K562 (cell line): ENCODE measurements at regions not wholly inside any gene's neighbourhood (a gene's known extent, or its start where the extent isn't known, plus 50 kb on each side); places are given as distances from the start of the nearest gene placed in this dataset.

Source experiments
- ATAC-seq: fragments of 200-7000 bp; cut with Tn5 transposase; 3 replicates; pipeline ENCODE4 v1.9.1; 2020; ENCODE audit warnings: moderate library complexity
- BruUV-seq: library from RNA; stranded (reverse); fragments of 400-500 nt; replicated peaks from 2 replicates; lab custom pipeline; 2021; lab: Mats Ljungman, UMichigan
- CTCF ChIA-PET: fragments of 300-600 bp; formaldehyde crosslinking; extraction: SDS; loops from one replicate; lab custom pipeline; 2021; ENCODE audit warnings: low intra/inter-chr PET ratio; lab: Yijun Ruan, JAX
- POLR2A ChIA-PET: fragments of 300-600, 350-650 bp; sonication (Branson Sonifier 250); formaldehyde crosslinking; extraction: SDS; loops from one replicate; lab custom pipeline; 2021; ENCODE audit warnings: antibody characterized with exemption, inconsistent platforms; lab: Yijun Ruan, JAX
- DNase-seq, 4 experiments: peaks; one replicate each; pipeline versions ENCODE4 v3.0.0 to v3.0.0-alpha.2; 2011 to 2018; ENCODE audit warnings: low spot score in 3 of 4, mixed read lengths in 3 of 4; ENCODE audit errors: extremely low read depth in 1 of 4
- FAIRE-seq: peaks from 2 replicates; lab custom pipeline; 2011; peaks lifted over from hg19 to GRCh38; lab: Jason Lieb, UNC
- H2AFZ ChIP-seq: 2 replicates; pipeline ENCODE4 v1.6.0; 2011; ENCODE audit warnings: low read depth, low read length, control low read depth, inconsistent platforms
- H3K27ac ChIP-seq: fragments of 200-600 bp; 3 replicates; pipeline ENCODE4 v1.8.0; 2011; ENCODE audit warnings: low read depth, mild to moderate bottlenecking, control low read depth, inconsistent platforms, low read length, moderate library complexity, mixed read lengths; ENCODE audit errors: extremely low read depth
- H3K27me3 ChIP-seq, 2 experiments: fragments of 300-600 bp in 1 of 2; 2 replicates in 1 of 2; 3 replicates in 1 of 2; pipeline versions ENCODE4 v1.6.0 to v1.8.0; 2011; ENCODE audit warnings: inconsistent platforms in 2 of 2, low read length in 2 of 2, mild to moderate bottlenecking in 1 of 2, mixed read lengths in 1 of 2, moderate library complexity in 1 of 2; ENCODE audit not compliant: control insufficient read depth in 2 of 2, insufficient read depth in 2 of 2
- H3K36me3 ChIP-seq: fragments of 300-600 bp; 3 replicates; pipeline ENCODE4 v1.8.0; 2011; ENCODE audit warnings: mild to moderate bottlenecking, low read length, inconsistent platforms; ENCODE audit not compliant: control insufficient read depth, insufficient read depth
- H3K4me1 ChIP-seq, 2 experiments: fragments of 200-600 bp in 1 of 2; replicated peaks in 1 of 2; 2 replicates in 1 of 2; 3 replicates in 1 of 2; pipeline versions ENCODE4 v1.5.1 to v1.8.0; 2011; ENCODE audit warnings: inconsistent platforms in 2 of 2, low read length in 2 of 2, mild to moderate bottlenecking in 1 of 2, mixed read lengths in 1 of 2, moderate library complexity in 1 of 2; ENCODE audit not compliant: control insufficient read depth in 2 of 2, insufficient read depth in 2 of 2
- H3K4me2 ChIP-seq: 2 replicates; pipeline ENCODE4 v1.6.1; 2011; ENCODE audit warnings: low read length, control low read depth, inconsistent platforms, mixed read lengths; ENCODE audit not compliant: insufficient read depth
- H3K4me3 ChIP-seq: fragments of 200-600 bp; sonication (generic), shearing (Covaris generic); 2 replicates; pipeline ENCODE4 v1.5.1; 2016; ENCODE audit warnings: control low read depth, inconsistent platforms
- H3K79me2 ChIP-seq: fragments of 200-600 bp; 3 replicates; pipeline ENCODE4 v1.8.0; 2011; ENCODE audit warnings: low read length, inconsistent platforms; ENCODE audit not compliant: control insufficient read depth, insufficient read depth
- H3K9ac ChIP-seq, 2 experiments: 2 replicates each; pipeline versions ENCODE4 v1.6.0 to v1.6.1; 2011; ENCODE audit warnings: low read depth in 2 of 2, low read length in 2 of 2, control low read depth in 1 of 2, inconsistent platforms in 1 of 2, mild to moderate bottlenecking in 1 of 2, mixed read lengths in 1 of 2; ENCODE audit not compliant: insufficient read depth in 1 of 2
- H3K9me1 ChIP-seq: one replicate; pipeline ENCODE4 v1.6.0; 2011; ENCODE audit warnings: inconsistent platforms, mild to moderate bottlenecking, low read length, moderate library complexity; ENCODE audit not compliant: control insufficient read depth, insufficient read depth
- H3K9me3 ChIP-seq: replicated peaks from 2 replicates; pipeline ENCODE4 v1.5.1; 2011; ENCODE audit warnings: low read depth, low read length, inconsistent platforms; ENCODE audit not compliant: control insufficient read depth, insufficient read depth
- H4K20me1 ChIP-seq: replicated peaks from 2 replicates; pipeline ENCODE4 v1.6.1; 2011; ENCODE audit warnings: low read length, inconsistent platforms, mixed read lengths; ENCODE audit not compliant: control insufficient read depth, insufficient read depth
- ATF4 ChIP-seq: fragments of 450-650 bp; formaldehyde crosslinking; IDR thresholded peaks from 2 replicates; pipeline ENCODE4 v1.4.0; 2022; ENCODE audit warnings: mild to moderate bottlenecking, moderate library complexity
- CCAR2 ChIP-seq: fragments of 200-400 bp; formaldehyde crosslinking; IDR thresholded peaks from 2 replicates; pipeline ENCODE4 v1.6.1; 2017; ENCODE audit warnings: mild to moderate bottlenecking, low read depth, low read length
- ERF ChIP-seq: fragments of 450-650 bp; formaldehyde crosslinking; IDR thresholded peaks from 2 replicates; pipeline ENCODE4 v1.4.0; 2020; ENCODE audit warnings: mild to moderate bottlenecking, mixed read lengths
- KDM1A ChIP-seq, 2 experiments: fragments of 450-650 bp; IDR thresholded peaks; 2 replicates each; pipeline ENCODE4 v1.6.1; 2016; ENCODE audit warnings: mild to moderate bottlenecking in 2 of 2
- L3MBTL2 ChIP-seq: fragments of 450-650 bp; IDR thresholded peaks from 2 replicates; pipeline ENCODE4 v1.6.1; 2016; ENCODE audit warnings: mild to moderate bottlenecking, moderate library complexity
- MCM7 ChIP-seq, 2 experiments: fragments of 450-650 bp; IDR thresholded peaks; 2 replicates each; pipeline ENCODE4 v1.6.1; 2016 to 2018
- NR1H2 ChIP-seq: sonication (generic); formaldehyde crosslinking; IDR thresholded peaks from 2 replicates; pipeline ENCODE4 v1.4.0; 2020; ENCODE audit warnings: mild to moderate bottlenecking, missing genetic modification reagents
- PCBP1 ChIP-seq: fragments of 200-400 bp; formaldehyde crosslinking; IDR thresholded peaks from 2 replicates; pipeline ENCODE4 v1.6.1; 2018; ENCODE audit warnings: mild to moderate bottlenecking, low read depth, low read length; ENCODE audit not compliant: poor library complexity, severe bottlenecking
- RHOXF2B ChIP-seq: fragments of 250-450 bp; sonication (Bioruptor Pico); conservative IDR thresholded peaks from 2 replicates; pipeline ENCODE4 v1.5.1; 2021
- SUPT5H ChIP-seq: fragments of 450-650 bp; IDR thresholded peaks from 2 replicates; pipeline ENCODE4 v1.6.1; 2016
- TEAD4 ChIP-seq, 2 experiments: sonication (generic) in 1 of 2; formaldehyde crosslinking in 1 of 2; IDR thresholded peaks; 2 replicates each; pipeline versions ENCODE4 v1.6.1 to v1.8.0; 2012 to 2022; ENCODE audit warnings: borderline replicate concordance in 1 of 2, inconsistent platforms in 1 of 2, low read length in 1 of 2, mild to moderate bottlenecking in 1 of 2, missing genetic modification reagents in 1 of 2
- XRCC5 ChIP-seq: fragments of 200-400 bp; formaldehyde crosslinking; IDR thresholded peaks from 2 replicates; pipeline ENCODE4 v1.6.1; 2017; ENCODE audit warnings: low read depth, mild to moderate bottlenecking, low read length
- ZNF75A ChIP-seq: fragments of 450-650 bp; formaldehyde crosslinking; IDR thresholded peaks from 2 replicates; pipeline ENCODE4 v1.4.0; 2020; ENCODE audit warnings: mild to moderate bottlenecking
- WGBS: fragments of 100-300 bp; shearing (Covaris generic); methylation state at CpG from one replicate; pipeline ENCODE4 v1.1.6; 2016; ENCODE audit warnings: low coverage, mixed read lengths; ENCODE audit not compliant: insufficient coverage; ENCODE audit errors: missing lambda C conversion rate; 5-methylcytosine and 5-hydroxymethylcytosine counted together
- in situ Hi-C: fragments of 300-500 bp; cut with MboI; formaldehyde crosslinking; loops from 4 replicates; pipeline ENCODE4 v1.15.0; 2018; ENCODE audit warnings: inconsistent platforms, mixed read lengths
- intact Hi-C: fragments of 100-400 bp; cut with micrococcal nuclease; formaldehyde crosslinking; loops from 2 replicates; pipeline ENCODE4 v1.14.2; 2022

GRCh38 chr1:223478606-223479005 is 85.4 kb downstream of the CCDC185 start:
- intact Hi-C loops (no loop called here), in situ Hi-C loops (no loop called here)
- Histone ChIP-seq H3K27me3 (peaks cover 16 to 39% of the 10 kb centered on the region in 2 experiments; a peak in 3 of 5 replicates), H3K9me3 (no peaks in the 10 kb centered on the region), H3K9me1 (no peaks in the 10 kb centered on the region), H3K36me3 (no peaks in the 10 kb centered on the region), H3K4me3 (no peak overlapping the region), H3K27ac (no peak overlapping the region), H3K9ac (no peak overlapping the region), H4K20me1 (no peaks in the 10 kb centered on the region), H3K4me2 (no peak overlapping the region), H2AFZ (no peak overlapping the region), H3K79me2 (no peaks in the 10 kb centered on the region), H3K4me1 (no peaks in the 10 kb centered on the region)
- CTCF ChIA-PET: no interaction called here
- FAIRE-seq (no peak), DNase-seq (no peak), ATAC-seq (no peak)
- no TSS peak for BruUV-seq
- no peak for TF ChIP-seq PCBP1
- TF ChIP-seq NR1H2: no peak
- TF ChIP-seq TEAD4 (IDR thresholded peaks at IDR 0.05; ENCODE audit: low read length): no peak
- no peak for TF ChIP-seq TEAD4 (CRISPR knock-in tag; IDR thresholded peaks at IDR 0.05; ENCODE audit: borderline replicate concordance)
- TF ChIP-seq KDM1A (IDR thresholded peaks at IDR 0.05): no peak
- TF ChIP-seq CCAR2: no peak
- no peak for TF ChIP-seq L3MBTL2
- TF ChIP-seq MCM7 (IDR thresholded peaks at IDR 0.05): no peak
- no peak for TF ChIP-seq RHOXF2B (CRISPR knock-in tag)
- no peak for TF ChIP-seq ATF4 (CRISPR knock-in tag)
- no peak for TF ChIP-seq ERF (CRISPR knock-in tag)
- no peak for TF ChIP-seq SUPT5H
- TF ChIP-seq XRCC5: no peak
- TF ChIP-seq ZNF75A: no peak
- 3% methylated on average over 8 of the region's 10 CpGs for WGBS
- POLR2A ChIA-PET: no interaction called here
